Retinal pigment epithelial cell (primary cell): ENCODE measurements at regions not wholly inside any gene's neighbourhood (a gene's known extent, or its start where the extent isn't known, plus 50 kb on each side); places are given as distances from the start of the nearest gene placed in this dataset.

ENCODE experiments used
- DNase-seq: peaks from one replicate; pipeline ENCODE4 v3.0.0-alpha.2; 2010; ENCODE audit warnings: low read depth
- H3K4me3 ChIP-seq: 2 replicates; pipeline ENCODE4 v1.5.1; 2011; ENCODE audit warnings: mild to moderate bottlenecking, low read length, control low read depth, moderate library complexity
- TF ChIP-seq, protein P1 (sequence below): conservative IDR thresholded peaks from 2 replicates; pipeline ENCODE4 v1.5.1; 2011; ENCODE audit warnings: low read depth, low read length, control low read depth, inconsistent platforms

DNA sequence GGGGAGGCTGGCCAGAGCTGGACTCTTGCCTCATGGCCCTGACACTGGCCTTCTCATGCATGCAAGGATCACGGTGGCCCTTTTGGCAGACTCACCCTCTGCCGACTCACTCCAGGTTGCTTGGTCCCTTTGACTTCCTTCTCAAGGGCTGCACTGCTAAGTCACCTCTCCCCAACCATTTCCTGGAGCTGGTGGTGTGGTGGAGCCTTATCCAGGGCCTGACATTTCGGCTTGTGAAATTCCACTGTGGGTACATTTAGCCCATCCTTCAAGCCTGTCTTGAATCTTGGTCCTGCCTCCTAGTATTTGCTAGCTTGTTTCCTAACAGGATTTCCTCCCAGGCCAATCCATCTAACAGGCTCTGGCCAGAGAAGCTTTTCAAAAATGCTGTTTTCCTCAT, 52.6 kb upstream of the JUN start:
- TF ChIP-seq, protein P1, sequence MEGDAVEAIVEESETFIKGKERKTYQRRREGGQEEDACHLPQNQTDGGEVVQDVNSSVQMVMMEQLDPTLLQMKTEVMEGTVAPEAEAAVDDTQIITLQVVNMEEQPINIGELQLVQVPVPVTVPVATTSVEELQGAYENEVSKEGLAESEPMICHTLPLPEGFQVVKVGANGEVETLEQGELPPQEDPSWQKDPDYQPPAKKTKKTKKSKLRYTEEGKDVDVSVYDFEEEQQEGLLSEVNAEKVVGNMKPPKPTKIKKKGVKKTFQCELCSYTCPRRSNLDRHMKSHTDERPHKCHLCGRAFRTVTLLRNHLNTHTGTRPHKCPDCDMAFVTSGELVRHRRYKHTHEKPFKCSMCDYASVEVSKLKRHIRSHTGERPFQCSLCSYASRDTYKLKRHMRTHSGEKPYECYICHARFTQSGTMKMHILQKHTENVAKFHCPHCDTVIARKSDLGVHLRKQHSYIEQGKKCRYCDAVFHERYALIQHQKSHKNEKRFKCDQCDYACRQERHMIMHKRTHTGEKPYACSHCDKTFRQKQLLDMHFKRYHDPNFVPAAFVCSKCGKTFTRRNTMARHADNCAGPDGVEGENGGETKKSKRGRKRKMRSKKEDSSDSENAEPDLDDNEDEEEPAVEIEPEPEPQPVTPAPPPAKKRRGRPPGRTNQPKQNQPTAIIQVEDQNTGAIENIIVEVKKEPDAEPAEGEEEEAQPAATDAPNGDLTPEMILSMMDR, result no peak
- DNase-seq, result no peak

DNA sequence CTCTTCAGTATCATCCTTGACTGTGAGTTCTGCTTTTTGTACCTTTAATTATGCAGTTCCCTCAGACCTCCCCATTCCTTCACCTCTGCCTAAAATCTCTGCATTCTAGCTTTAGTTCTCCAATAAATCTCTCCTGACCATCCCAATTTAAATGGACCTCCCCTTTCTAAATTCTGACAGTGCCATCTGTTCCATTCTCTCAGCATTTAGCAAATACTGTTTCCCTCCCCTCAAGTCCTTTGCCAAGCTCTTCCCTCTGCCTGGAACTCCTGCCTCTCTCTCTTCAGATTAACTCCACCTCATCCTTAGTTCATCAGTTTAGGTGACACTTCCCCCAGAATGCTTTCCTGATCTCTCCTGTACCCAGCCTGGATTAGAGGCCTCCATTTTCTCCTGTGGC, 54.0 kb upstream of the JUN start:
- TF ChIP-seq, protein P1, result no peak
- DNase-seq, result no peak

More for the DNA sequence above, 52.6 kb upstream of the JUN start:
- H3K4me3 ChIP-seq, result no peak overlapping the region

DNA sequence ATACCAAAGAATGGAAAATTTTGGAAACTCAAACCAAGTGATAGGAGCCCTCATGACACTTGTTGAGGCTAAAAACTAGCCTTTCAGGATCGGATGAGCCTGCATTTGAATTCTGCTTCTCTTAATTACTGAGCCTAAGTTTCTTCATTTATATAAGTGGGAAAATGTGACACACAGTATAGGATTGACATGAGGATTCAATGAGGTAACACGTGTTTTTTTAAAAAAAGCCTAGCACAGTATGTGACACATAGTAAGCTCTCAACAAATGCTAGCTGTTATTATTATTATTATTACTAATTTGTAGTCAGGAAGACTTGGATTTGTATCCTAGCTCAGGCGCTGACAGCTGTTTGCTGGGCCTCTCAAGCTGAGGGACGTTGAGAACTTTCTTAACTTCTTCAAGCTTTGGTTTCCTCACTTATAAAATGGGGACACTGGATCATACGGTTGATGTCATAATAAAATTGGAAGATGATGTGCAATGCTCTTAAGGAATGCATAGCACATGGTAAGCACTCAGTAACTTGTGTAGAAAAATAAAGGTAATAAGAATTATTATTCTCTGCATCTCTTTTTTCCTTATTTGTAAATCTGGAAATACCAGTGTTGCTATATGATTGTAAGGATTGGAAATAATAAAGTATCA, 55.4 kb upstream of the JUN start:
- TF ChIP-seq, protein P1, result no peak
- no peak overlapping the region for H3K4me3 ChIP-seq
- DNase-seq, result no peak

More for the DNA sequence above, 54.0 kb upstream of the JUN start:
- H3K4me3 ChIP-seq, result no peak overlapping the region

DNA sequence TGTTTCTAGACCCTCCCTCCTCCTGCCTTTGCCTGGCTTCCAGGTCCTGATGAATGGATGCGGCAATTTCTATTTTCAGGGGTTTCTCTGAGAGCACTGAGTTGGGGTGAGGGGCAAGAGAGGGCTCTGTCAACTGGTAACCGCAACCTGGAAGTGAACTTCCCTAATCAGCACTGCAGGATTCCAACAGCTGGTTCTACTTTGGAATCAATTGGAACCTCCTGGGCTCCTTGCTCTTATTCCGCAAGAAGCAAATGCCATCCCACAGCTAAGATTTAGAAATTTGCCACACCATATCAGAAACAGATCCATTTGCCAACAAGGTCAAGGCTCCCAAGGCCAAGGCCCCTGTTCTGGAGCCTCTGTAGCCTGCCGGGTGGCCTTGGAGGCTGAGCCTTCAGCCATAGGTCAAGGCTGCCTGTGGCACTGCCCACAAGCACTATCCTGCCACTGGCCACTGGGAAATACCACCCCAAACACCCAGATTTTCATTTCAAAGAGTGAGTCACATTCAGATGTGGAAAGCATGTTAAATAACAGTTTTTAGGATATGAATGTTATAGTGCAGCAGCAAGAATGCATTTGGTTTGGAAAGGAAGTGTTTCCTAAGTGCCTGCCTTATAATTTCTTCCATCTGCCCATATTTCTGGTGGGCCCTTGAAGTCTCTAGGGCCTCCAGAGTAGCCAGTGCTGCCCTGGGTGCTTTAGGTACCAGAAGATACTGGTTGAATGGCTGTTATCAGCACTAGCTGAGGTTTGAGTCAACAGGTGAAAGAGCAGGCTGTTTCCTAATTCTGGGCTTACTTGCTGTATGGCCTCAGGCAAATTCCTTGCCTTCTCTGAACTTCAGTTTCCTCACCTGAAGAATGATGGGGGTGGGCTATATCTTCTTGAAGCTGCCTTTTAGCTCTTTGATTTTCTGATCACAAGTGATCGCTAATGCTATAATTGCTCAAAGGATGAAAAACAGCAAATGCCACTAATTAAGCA, 56.3 kb upstream of the JUN start:
- no peak for DNase-seq
- TF ChIP-seq, protein P1, result no peak
- no peak overlapping the region for H3K4me3 ChIP-seq

DNA sequence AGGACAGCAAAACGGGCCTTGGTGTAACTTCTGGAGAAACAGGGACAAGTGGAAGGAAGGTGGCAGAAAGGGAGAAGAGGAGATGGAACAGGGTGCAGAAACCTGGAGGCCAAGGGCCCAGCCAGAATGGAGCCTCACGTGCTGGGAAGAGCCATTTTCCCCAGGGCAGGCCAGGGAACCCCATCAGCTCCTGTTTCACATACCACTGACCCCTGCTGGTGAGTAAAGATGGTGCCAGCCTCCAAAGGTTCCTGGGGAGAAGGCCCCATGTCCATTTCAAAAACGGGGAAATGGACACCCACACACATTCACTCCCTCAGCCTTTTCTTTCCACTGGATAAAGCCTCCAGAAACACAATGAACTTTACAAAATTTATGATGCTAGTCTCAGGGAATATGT, 57.6 kb upstream of the JUN start:
- no peak overlapping the region for H3K4me3 ChIP-seq
- TF ChIP-seq, protein P1, result peak; percentile 40
- DNase-seq, result no peak

DNA sequence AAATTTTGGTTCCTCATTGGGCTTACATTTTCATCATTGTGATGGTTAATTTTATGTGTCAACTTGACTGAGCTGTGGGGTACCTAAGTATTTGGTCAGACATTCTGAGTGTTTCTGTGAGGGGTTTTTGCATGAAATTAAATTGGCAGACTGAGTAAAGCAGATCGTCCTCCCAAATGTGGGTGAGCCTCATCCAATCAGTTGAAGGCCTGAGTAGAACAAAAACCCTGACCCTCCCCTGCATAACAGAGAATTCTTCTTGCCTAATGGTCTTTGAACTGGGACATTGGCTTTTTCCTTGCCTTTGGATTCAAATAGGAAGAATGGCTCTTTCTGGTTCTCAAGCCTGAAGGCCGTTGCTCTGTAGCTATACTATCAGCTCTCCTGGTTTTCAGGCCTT, 59.1 kb upstream of the JUN start:
- DNase-seq, result no peak
- TF ChIP-seq, protein P1, result no peak

More for the DNA sequence above, 59.1 kb upstream of the JUN start:
- H3K4me3 ChIP-seq, result no peak overlapping the region
